GM20000 (cell line): ENCODE measurements at regions not wholly inside any gene's neighbourhood (a gene's known extent, or its start where the extent isn't known, plus 50 kb on each side); places are given as distances from the start of the nearest gene placed in this dataset.

Source experiments
- DNase-seq: peaks from one replicate; pipeline ENCODE4 v3.0.0; 2012; ENCODE audit warnings: low spot score
- TF ChIP-seq, protein P1 (sequence below): IDR thresholded peaks from 2 replicates; pipeline ENCODE4 v1.5.1; 2012; ENCODE audit warnings: mild to moderate bottlenecking, control low read depth; ENCODE audit errors: extremely low read depth, missing control alignments

DNA sequence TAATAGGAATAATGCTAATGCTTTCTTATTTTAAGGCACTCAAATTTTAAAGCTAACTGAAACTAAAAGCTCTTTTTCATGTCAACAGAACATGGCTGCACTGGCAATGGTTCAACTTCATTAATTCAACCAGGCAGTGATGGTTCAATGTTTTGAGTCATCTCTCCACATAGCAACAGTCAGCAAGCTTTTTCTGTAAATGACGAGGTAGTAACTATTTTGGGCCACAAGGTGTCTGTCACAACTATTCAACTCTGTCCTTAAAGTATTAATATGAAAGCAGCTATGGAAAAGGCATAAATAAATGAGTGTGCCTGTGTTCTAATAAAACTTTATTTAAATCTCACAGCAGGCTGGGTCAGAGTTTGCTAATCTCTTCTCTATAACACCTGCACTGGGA is 1425.6 kb upstream of the PIK3C3 start:
- TF ChIP-seq, protein P1, sequence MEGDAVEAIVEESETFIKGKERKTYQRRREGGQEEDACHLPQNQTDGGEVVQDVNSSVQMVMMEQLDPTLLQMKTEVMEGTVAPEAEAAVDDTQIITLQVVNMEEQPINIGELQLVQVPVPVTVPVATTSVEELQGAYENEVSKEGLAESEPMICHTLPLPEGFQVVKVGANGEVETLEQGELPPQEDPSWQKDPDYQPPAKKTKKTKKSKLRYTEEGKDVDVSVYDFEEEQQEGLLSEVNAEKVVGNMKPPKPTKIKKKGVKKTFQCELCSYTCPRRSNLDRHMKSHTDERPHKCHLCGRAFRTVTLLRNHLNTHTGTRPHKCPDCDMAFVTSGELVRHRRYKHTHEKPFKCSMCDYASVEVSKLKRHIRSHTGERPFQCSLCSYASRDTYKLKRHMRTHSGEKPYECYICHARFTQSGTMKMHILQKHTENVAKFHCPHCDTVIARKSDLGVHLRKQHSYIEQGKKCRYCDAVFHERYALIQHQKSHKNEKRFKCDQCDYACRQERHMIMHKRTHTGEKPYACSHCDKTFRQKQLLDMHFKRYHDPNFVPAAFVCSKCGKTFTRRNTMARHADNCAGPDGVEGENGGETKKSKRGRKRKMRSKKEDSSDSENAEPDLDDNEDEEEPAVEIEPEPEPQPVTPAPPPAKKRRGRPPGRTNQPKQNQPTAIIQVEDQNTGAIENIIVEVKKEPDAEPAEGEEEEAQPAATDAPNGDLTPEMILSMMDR: no peak
- no peak for DNase-seq

DNA sequence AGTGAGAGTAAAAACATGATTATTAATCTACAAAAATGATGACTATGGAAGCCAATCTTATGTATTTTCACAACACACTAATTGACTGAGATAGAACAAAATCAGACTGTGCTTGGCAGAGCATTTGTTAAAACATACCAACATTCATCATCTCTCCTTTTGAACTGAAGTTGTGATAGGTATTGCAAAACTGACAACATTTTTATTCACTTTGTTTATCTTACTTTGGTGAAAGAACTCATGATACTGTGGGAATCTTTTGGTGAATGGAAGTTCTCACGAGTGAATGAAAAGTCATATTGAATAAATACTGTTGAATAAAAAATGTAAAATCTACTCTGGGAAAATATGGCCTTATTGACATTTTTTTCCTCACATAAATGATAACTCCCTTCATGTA is 1430.2 kb upstream of the PIK3C3 start:
- DNase-seq: no peak
- TF ChIP-seq, protein P1: no peak

DNA sequence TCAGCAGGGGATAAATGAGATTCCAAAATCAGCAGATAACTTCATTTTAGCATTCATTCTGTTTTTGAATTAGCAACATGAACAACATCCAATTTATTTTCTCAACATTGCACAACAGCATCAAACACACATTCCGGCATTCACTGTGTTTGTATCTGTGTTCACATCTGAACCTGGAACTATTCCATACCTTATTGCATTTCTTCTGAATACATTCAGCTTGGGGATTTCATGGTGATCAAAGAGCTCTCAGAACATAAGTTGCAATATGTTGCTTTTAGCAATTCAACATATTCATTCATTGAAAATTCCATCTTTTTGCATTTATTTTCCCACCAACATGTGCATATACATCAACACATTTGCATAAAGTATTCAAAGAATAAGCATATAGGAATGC is 1431.7 kb upstream of the PIK3C3 start:
- TF ChIP-seq, protein P1: no peak
- DNase-seq: no peak

DNA sequence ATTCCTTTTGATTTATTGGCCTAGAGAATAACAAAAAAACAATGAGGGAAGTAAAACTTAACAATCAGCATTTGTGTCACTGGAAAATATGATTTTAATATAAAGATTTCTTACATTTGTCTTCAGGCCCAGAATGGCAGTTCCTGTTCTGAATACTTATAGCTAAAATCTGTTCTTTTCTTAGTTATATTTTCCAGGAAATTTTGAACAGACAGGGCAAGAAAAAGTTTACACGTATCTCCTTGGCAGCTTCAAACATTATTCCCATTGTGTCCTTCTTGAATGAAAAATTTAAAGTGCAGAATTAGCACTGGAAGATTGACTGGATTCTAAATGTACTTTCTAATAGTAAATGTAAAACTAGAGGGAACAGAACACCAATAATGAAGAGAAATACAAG is 1454.0 kb upstream of the PIK3C3 start:
- TF ChIP-seq, protein P1: no peak
- DNase-seq: no peak

DNA sequence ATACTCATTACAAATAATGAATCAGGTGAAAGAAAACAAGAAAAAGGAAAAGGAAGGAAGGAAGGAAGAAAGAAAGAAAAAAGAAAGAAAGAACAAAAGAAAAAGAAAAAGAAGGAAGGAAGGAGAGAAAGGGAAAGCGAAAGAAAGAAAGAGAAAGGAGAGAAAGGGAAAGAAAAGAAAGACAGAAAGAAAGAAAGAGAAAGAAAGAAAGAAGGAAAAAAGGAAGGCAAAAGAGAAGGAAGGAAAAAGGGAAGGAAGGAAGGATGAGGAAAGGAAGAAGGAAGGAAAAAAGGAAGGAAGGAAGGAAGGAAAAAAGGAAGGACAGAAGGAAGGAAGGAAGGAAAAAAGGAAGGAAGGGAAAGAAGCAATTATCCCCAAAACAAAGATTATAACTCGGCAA is 1460.4 kb upstream of the PIK3C3 start:
- TF ChIP-seq, protein P1: no peak
- DNase-seq: no peak

DNA sequence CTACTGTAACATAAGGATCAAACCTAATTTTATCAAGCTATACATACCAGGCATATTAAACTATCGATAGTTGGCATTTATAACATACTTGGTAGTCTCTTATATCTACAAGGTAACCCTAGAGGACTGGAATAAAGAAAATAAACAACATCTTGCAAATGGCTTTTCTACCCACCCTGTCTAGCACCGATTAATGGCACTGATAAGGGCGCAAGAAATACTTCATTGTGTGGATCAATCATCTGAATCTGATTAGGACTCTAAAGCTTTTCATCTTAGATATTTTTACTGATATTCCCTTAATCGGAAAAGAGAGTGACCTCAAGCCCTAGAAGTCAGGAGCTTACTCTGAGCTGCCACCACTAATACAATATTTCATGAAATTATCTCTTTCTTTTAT is 1461.7 kb upstream of the PIK3C3 start:
- TF ChIP-seq, protein P1: no peak
- no peak for DNase-seq

DNA sequence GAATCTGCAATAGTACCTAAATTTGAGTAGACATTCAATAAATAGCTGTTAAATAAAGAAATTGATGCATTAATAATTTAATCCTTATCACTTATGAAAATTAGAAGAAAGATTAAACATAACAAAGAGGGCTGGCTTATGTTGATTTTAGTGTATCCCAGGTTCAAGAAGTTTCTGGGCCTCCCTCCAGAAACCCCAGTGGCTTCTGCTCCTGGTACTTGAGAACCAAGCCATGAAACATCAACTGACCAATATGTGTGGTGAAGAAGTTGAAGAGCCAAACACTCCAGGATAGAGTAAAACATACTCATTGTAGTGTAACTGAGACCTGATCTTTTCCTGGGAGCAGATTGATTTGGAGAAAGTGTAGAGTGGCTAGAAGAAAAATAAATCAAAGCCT is 1465.7 kb upstream of the PIK3C3 start:
- TF ChIP-seq, protein P1: no peak
- DNase-seq: no peak
